Gastroesophageal sphincter (tissue), 4 donors: ENCODE measurements at regions not wholly inside any gene's neighbourhood (a gene's known extent, or its start where the extent isn't known, plus 50 kb on each side); places are given as distances from the start of the nearest gene placed in this dataset.
A peak's percentile ranks its signal among the peaks of the same experiment; 100 is the strongest.

Experiments
- ATAC-seq: fragments of 150-250 bp; one replicate; pipeline ENCODE4 v1.9.1; 2016; ENCODE audit warnings: mild to moderate bottlenecking, moderate library complexity
- H3K27ac ChIP-seq, 4 donors: fragments of 200-600 bp; sonication (generic) in 3 of 4; 1 replicate in 3 of 4; 2 replicates in 1 of 4; pipeline ENCODE4 v1.5.1; 2016 to 2019
- H3K27me3 ChIP-seq: fragments of 200-600 bp; sonication (generic); one replicate; pipeline ENCODE4 v1.5.1; 2019
- H3K36me3 ChIP-seq, 2 donors: fragments of 200-600 bp; sonication (generic); one replicate each; pipeline ENCODE4 v1.5.1; 2019; ENCODE audit warnings: control low read depth in 1 of 2
- H3K4me1 ChIP-seq, 3 donors: fragments of 200-600 bp; sonication (generic); 1 replicate in 2 of 3; 2 replicates in 1 of 3; pipeline ENCODE4 v1.5.1; 2016 to 2019; ENCODE audit warnings: control low read depth in 2 of 3
- H3K4me3 ChIP-seq, 2 donors: fragments of 200-600 bp; sonication (generic); one replicate each; pipeline ENCODE4 v1.5.1; 2019; ENCODE audit warnings: mild to moderate bottlenecking in 1 of 2, moderate library complexity in 1 of 2
- H3K9me3 ChIP-seq, 3 donors: fragments of 200-600 bp; sonication (generic); one replicate each; pipeline ENCODE4 v1.5.1; 2017 to 2019; ENCODE audit warnings: control low read depth in 2 of 3
- EP300 ChIP-seq: sonication (generic); formaldehyde crosslinking; IDR thresholded peaks from one replicate; pipeline ENCODE4 v1.6.1; 2017; ENCODE audit warnings: antibody characterized with exemption, mild to moderate bottlenecking
- POLR2A ChIP-seq, 2 donors: fragments of 450-650 bp; IDR thresholded peaks; one replicate each; pipeline ENCODE4 v1.6.1; 2017; ENCODE audit warnings: antibody characterized with exemption in 2 of 2, mild to moderate bottlenecking in 2 of 2, moderate library complexity in 1 of 2
- POLR2AphosphoS5 ChIP-seq: sonication (generic); formaldehyde crosslinking; IDR thresholded peaks from one replicate; pipeline ENCODE4 v1.6.1; 2017; ENCODE audit warnings: antibody characterized with exemption
- WGBS, 2 donors: methylation state at CpG; one replicate each; pipeline ENCODE4 v1.1.5; 2018; ENCODE audit warnings: low coverage in 1 of 2; 5-methylcytosine and 5-hydroxymethylcytosine counted together
- TF ChIP-seq, protein P1 (sequence below), 4 experiments: fragments of 200-600 bp in 2 of 4; fragments of 450-650 bp in 2 of 4; sonication (generic) in 1 of 4; IDR thresholded peaks; one replicate each; pipeline ENCODE4 v1.5.1; 2017 to 2019; ENCODE audit warnings: antibody characterized with exemption in 4 of 4, mild to moderate bottlenecking in 2 of 4, moderate library complexity in 2 of 4

DNA sequence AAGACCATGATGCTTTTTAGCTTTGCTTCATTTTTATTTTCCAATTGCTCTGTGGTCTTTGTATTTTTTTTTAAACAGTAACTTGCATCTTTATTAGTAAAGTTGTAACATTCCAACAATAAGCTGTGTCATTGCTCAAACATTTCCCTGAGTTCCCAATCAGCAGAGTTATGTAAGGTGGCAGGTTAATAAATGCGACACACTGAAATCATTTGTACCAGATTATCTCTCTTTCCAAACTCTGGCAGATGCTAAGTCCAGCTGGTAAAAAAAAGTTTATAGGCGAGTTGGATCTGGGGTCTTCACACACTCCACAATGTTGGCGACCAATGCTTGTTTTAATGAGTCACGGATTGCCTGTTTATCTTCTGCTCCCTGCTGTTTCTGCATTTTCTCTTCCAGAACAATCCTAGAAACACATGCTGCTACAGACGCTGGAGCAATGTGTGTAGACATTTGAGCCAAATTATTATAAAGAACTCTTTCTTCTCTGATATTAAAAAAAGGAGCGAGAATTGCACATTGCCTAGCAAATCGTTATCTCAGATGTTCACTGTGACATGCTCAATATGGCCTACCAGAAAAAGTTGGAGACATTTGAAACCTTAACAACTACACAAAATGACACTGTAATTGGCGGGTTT lies 113.6 kb upstream of the IFNGR1 start:
- Histone ChIP-seq H3K36me3 (no peaks in the 10 kb centered on the region), H3K27me3 (no peaks in the 10 kb centered on the region), H3K4me3 (no peak overlapping the region), H3K9me3 (no peaks in the 10 kb centered on the region), H3K4me1 (peaks cover 0 to 23% (median 2%) of the 10 kb centered on the region in 3 donors), H3K27ac (no peak overlapping the region)
- ATAC-seq: peak; percentile 58
- TF ChIP-seq EP300 (no peak), POLR2AphosphoS5 (no peak), POLR2A (IDR thresholded peaks at IDR 0.05) (no peak)
- TF ChIP-seq, protein P1, sequence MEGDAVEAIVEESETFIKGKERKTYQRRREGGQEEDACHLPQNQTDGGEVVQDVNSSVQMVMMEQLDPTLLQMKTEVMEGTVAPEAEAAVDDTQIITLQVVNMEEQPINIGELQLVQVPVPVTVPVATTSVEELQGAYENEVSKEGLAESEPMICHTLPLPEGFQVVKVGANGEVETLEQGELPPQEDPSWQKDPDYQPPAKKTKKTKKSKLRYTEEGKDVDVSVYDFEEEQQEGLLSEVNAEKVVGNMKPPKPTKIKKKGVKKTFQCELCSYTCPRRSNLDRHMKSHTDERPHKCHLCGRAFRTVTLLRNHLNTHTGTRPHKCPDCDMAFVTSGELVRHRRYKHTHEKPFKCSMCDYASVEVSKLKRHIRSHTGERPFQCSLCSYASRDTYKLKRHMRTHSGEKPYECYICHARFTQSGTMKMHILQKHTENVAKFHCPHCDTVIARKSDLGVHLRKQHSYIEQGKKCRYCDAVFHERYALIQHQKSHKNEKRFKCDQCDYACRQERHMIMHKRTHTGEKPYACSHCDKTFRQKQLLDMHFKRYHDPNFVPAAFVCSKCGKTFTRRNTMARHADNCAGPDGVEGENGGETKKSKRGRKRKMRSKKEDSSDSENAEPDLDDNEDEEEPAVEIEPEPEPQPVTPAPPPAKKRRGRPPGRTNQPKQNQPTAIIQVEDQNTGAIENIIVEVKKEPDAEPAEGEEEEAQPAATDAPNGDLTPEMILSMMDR (IDR thresholded peaks at IDR 0.05): no peak
- WGBS, 2 donors: 30 to 53% methylated on average over 8 of the region's 8 CpGs

GRCh38 chr6:137323860-137324259 lies 104.7 kb upstream of the IFNGR1 start:
- TF ChIP-seq POLR2A (IDR thresholded peaks at IDR 0.05) (no peak), EP300 (no peak), POLR2AphosphoS5 (no peak)
- TF ChIP-seq, protein P1 (IDR thresholded peaks at IDR 0.05): no peak
- Histone ChIP-seq H3K27me3 (no peaks in the 10 kb centered on the region), H3K27ac (no peak overlapping the region), H3K4me1 (no peaks in the 10 kb centered on the region), H3K9me3 (no peaks in the 10 kb centered on the region), H3K36me3 (no peaks in the 10 kb centered on the region), H3K4me3 (no peak overlapping the region)
- no CpG with 5 or more reads among the region's 1 CpG for WGBS, 2 donors
- ATAC-seq: no peak

DNA sequence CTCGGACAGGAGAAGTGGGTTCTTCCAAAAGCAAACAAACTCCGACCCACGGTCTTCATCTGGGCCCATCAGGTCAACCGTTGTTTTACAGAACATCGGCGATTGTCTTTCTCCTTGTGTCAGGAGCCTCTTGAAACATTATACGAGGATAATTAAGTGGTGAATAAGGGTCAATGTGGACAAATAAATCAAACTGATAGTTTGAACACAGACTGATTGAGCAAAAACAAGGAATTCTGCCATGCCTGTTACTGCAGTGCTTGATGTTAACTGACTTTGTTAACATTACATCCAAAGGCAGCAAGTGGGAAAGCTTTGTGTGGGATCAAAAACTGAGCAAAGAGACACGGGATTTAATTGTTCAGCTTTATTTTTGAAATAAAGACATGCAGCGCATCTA lies 101.1 kb upstream of the IFNGR1 start:
- Histone ChIP-seq H3K36me3 (no peaks in the 10 kb centered on the region), H3K4me1 (no peaks in the 10 kb centered on the region), H3K27ac (no peak overlapping the region), H3K9me3 (no peaks in the 10 kb centered on the region), H3K4me3 (no peak overlapping the region), H3K27me3 (no peaks in the 10 kb centered on the region)
- whole genome bisulfite sequencing, 2 donors: 36 to 50% methylated on average over 2 to 9 of the region's 9 CpGs
- ATAC-seq: no peak
- TF ChIP-seq EP300 (no peak), POLR2AphosphoS5 (no peak), POLR2A (IDR thresholded peaks at IDR 0.05) (no peak)
- TF ChIP-seq, protein P1 (IDR thresholded peaks at IDR 0.05): no peak

DNA sequence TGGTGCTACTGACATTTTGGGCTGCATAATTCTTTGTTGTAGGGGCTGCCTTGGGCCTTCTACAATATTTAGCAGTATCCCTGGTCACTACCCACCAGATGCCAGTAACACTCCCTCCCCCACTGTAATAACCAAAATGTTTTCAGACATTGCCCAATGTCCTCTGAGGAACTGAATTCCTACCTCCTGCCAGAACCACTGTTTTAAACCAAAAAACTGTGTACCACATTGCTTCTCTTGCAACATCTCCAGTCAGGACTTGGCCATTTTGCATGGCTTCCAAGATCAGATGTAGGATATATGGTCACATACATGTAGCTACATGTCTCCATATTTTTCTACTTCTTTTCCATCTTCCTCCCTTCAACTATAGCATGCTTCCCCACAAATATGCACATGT lies 97.4 kb upstream of the IFNGR1 start:
- Histone ChIP-seq H3K36me3 (no peaks in the 10 kb centered on the region), H3K9me3 (no peaks in the 10 kb centered on the region), H3K4me1 (peaks cover 0 to 11% (median 0%) of the 10 kb centered on the region in 3 donors), H3K27me3 (no peaks in the 10 kb centered on the region), H3K4me3 (no peak overlapping the region), H3K27ac (no peak overlapping the region)
- TF ChIP-seq EP300 (no peak), POLR2A (IDR thresholded peaks at IDR 0.05) (no peak), POLR2AphosphoS5 (no peak)
- TF ChIP-seq, protein P1 (IDR thresholded peaks at IDR 0.05): no peak
- ATAC-seq: no peak

DNA sequence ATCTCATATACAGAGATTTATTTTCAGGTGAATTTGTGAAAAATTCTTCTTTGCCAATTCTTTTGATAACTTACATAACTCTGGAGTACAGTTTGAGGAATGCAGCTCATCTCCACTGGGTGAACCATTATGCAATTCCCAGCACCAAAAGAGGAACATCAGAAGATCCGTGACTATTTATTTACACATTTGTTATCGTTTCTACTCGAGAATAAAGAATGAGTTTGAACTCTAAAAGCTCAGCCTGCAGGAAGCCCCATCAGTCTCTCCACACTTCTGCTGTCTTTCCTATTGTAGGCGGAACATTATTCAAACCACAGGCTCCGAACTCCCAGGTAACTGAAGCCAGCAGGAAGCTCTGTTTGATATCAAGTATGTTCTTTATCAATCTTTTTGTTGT lies 95.9 kb upstream of the IFNGR1 start:
- Histone ChIP-seq H3K4me1 (peaks cover 0 to 11% (median 0%) of the 10 kb centered on the region in 3 donors), H3K9me3 (no peaks in the 10 kb centered on the region), H3K36me3 (no peaks in the 10 kb centered on the region), H3K4me3 (no peak overlapping the region), H3K27me3 (no peaks in the 10 kb centered on the region), H3K27ac (no peak overlapping the region)
- TF ChIP-seq EP300 (no peak), POLR2A (IDR thresholded peaks at IDR 0.05) (no peak), POLR2AphosphoS5 (no peak)
- TF ChIP-seq, protein P1 (IDR thresholded peaks at IDR 0.05): no peak
- no peak for ATAC-seq
- 0 to 19% methylated on average over 3 to 5 of the region's 5 CpGs for WGBS, 2 donors
